ENCODE measurements at regions not wholly inside any gene's neighbourhood (a gene's known extent, or its start where the extent isn't known, plus 50 kb on each side); places are given as distances from the start of the nearest gene placed in this dataset.
A peak's percentile ranks its signal among the peaks of the same experiment; 100 is the strongest.
"Not testable (repeated sequence)": the region's sequence is repeated elsewhere in the genome, so short reads cannot be mapped to it uniquely, and the experiment has no call there.

GRCh38 chr3:159679900-159680299 is 308.7 kb upstream of the IL12A start:
- Mint-ChIP-seq H3K36me3 (ENCODE audit: insufficient read depth, unreplicated experiment) (peaks cover 5% of the 10 kb centered on the region), H3K27ac (ENCODE audit: unreplicated experiment) (peak overlapping the region; percentile 57), H3K9me3 (ENCODE audit: unreplicated experiment) (peaks cover 9% of the 10 kb centered on the region), H3K27me3 (ENCODE audit: insufficient read depth, unreplicated experiment) (no peaks in the 10 kb centered on the region), H3K4me1 (ENCODE audit: low read depth, unreplicated experiment) (peaks cover 26% of the 10 kb centered on the region), H3K4me3 (ENCODE audit: unreplicated experiment) (no peak overlapping the region)
- POLR2A ChIA-PET, result no interaction called here
- H3K4me1 ChIP-seq, result peaks cover 32% of the 10 kb centered on the region
- CTCF ChIA-PET, result no interaction called here
- H3K36me3 ChIP-seq (ENCODE audit: control insufficient read depth, insufficient read depth, low read length), result no peaks in the 10 kb centered on the region
- no peak for TF ChIP-seq CTCF (IDR thresholded peaks at IDR 0.05; ENCODE audit: insufficient read depth in 1 of 2, low read depth in 1 of 2, low read length in 1 of 2, severe bottlenecking in 1 of 2, unreplicated experiment in 1 of 2)
- intact Hi-C loops (cut with micrococcal nuclease; ENCODE audit: unreplicated experiment), result loop anchor here (2.0 kb wide), 1 partner anchor 53 kb away; no protein-coding TSS in a partner anchor
- DNase-seq, result no peak
- H3K27me3 ChIP-seq (replicated peaks; ENCODE audit: control insufficient read depth, insufficient read depth, low read length), result no peaks in the 10 kb centered on the region
- BruUV-seq (replicated peaks), result no TSS peak
- no peak overlapping the region for H3K4me3 ChIP-seq (ENCODE audit: low read depth, low read length)
- no peaks in the 10 kb centered on the region for H3K9me3 ChIP-seq

- BruUV-seq (replicated peaks); CTCF ChIA-PET; H3K36me3 Mint-ChIP-seq (ENCODE audit: insufficient read depth, unreplicated experiment); H3K4me3 Mint-ChIP-seq (ENCODE audit: unreplicated experiment); H3K27me3 Mint-ChIP-seq (ENCODE audit: insufficient read depth, unreplicated experiment); H3K9me3 Mint-ChIP-seq (ENCODE audit: unreplicated experiment); DNase-seq; H3K4me3 ChIP-seq (ENCODE audit: low read depth, low read length); H3K9me3 ChIP-seq; POLR2A ChIA-PET; H3K27me3 ChIP-seq (replicated peaks; ENCODE audit: control insufficient read depth, insufficient read depth, low read length); H3K36me3 ChIP-seq (ENCODE audit: control insufficient read depth, insufficient read depth, low read length); H3K27ac Mint-ChIP-seq (ENCODE audit: unreplicated experiment); intact Hi-C loops (cut with micrococcal nuclease; ENCODE audit: unreplicated experiment): not testable (repeated sequence)
- peaks cover 26% of the 10 kb centered on the region for H3K4me1 Mint-ChIP-seq (ENCODE audit: low read depth, unreplicated experiment)
- peaks cover 32% of the 10 kb centered on the region for H3K4me1 ChIP-seq
Observed at GRCh38 chr3:159681717-159682116, 306.9 kb upstream of the IL12A start.

- no peaks in the 10 kb centered on the region for H3K27me3 Mint-ChIP-seq (ENCODE audit: insufficient read depth, unreplicated experiment)
- H3K36me3 Mint-ChIP-seq (ENCODE audit: insufficient read depth, unreplicated experiment), result peaks cover 5% of the 10 kb centered on the region
- no TSS peak for BruUV-seq (replicated peaks)
- TF ChIP-seq CTCF (IDR thresholded peaks at IDR 0.05; ENCODE audit: insufficient read depth in 1 of 2, low read depth in 1 of 2, low read length in 1 of 2, severe bottlenecking in 1 of 2, unreplicated experiment in 1 of 2), result no peak
- peaks cover 13% of the 10 kb centered on the region for H3K4me1 ChIP-seq
- H3K4me3 ChIP-seq (ENCODE audit: low read depth, low read length), result no peak overlapping the region
- H3K9me3 Mint-ChIP-seq (ENCODE audit: unreplicated experiment), result peaks cover 18% of the 10 kb centered on the region
- H3K27me3 ChIP-seq (replicated peaks; ENCODE audit: control insufficient read depth, insufficient read depth, low read length), result no peaks in the 10 kb centered on the region
- no peak overlapping the region for H3K4me3 Mint-ChIP-seq (ENCODE audit: unreplicated experiment)
- POLR2A ChIA-PET, result no interaction called here
- no peaks in the 10 kb centered on the region for H3K36me3 ChIP-seq (ENCODE audit: control insufficient read depth, insufficient read depth, low read length)
- H3K27ac Mint-ChIP-seq (ENCODE audit: unreplicated experiment), result no peak overlapping the region
- H3K9me3 ChIP-seq, result 0 out of 2 replicates have a peak, but pooled peaks cover 3% of the 10 kb centered on the region
- CTCF ChIA-PET, result no interaction called here
- peaks cover 7% of the 10 kb centered on the region for H3K4me1 Mint-ChIP-seq (ENCODE audit: low read depth, unreplicated experiment)
- DNase-seq, result no peak
- intact Hi-C loops (cut with micrococcal nuclease; ENCODE audit: unreplicated experiment), result no loop called here
Observed at GRCh38 chr3:159685801-159686200, 302.8 kb upstream of the IL12A start.

GRCh38 chr3:159693226-159693625 is 295.4 kb upstream of the IL12A start:
- H3K4me1 Mint-ChIP-seq (ENCODE audit: low read depth, unreplicated experiment), result no peaks in the 10 kb centered on the region
- no peak for DNase-seq

More at GRCh38 chr3:159693226-159693625, 295.4 kb upstream of the IL12A start:
- no peak overlapping the region for H3K4me3 ChIP-seq (ENCODE audit: low read depth, low read length)
- H3K9me3 Mint-ChIP-seq (ENCODE audit: unreplicated experiment), result peaks cover 25% of the 10 kb centered on the region
- no peak for TF ChIP-seq CTCF (IDR thresholded peaks at IDR 0.05; ENCODE audit: insufficient read depth in 1 of 2, low read depth in 1 of 2, low read length in 1 of 2, severe bottlenecking in 1 of 2, unreplicated experiment in 1 of 2)
- ChIA-PET POLR2A (no interaction called here), CTCF (no interaction called here)
- no peaks in the 10 kb centered on the region for H3K27me3 ChIP-seq (replicated peaks; ENCODE audit: control insufficient read depth, insufficient read depth, low read length)
- no peak overlapping the region for H3K4me3 Mint-ChIP-seq (ENCODE audit: unreplicated experiment)
- no peaks in the 10 kb centered on the region for H3K4me1 ChIP-seq
- H3K36me3 Mint-ChIP-seq (ENCODE audit: insufficient read depth, unreplicated experiment), result no peaks in the 10 kb centered on the region
- no peak overlapping the region for H3K27ac Mint-ChIP-seq (ENCODE audit: unreplicated experiment)
- BruUV-seq (replicated peaks), result no TSS peak
- H3K27me3 Mint-ChIP-seq (ENCODE audit: insufficient read depth, unreplicated experiment), result no peaks in the 10 kb centered on the region
- intact Hi-C loops (cut with micrococcal nuclease; ENCODE audit: unreplicated experiment), result no loop called here
- no peaks in the 10 kb centered on the region for H3K36me3 ChIP-seq (ENCODE audit: control insufficient read depth, insufficient read depth, low read length)
- 0 out of 2 replicates have a peak, but pooled peaks cover 3% of the 10 kb centered on the region for H3K9me3 ChIP-seq
